CD14-positive monocyte (primary cell): ENCODE measurements at regions not wholly inside any gene's neighbourhood (a gene's known extent, or its start where the extent isn't known, plus 50 kb on each side); places are given as distances from the start of the nearest gene placed in this dataset.

Experiments used
- DNase-seq, 3 donors: peaks; one replicate each; pipeline ENCODE4 v3.0.0-alpha.2; 2011 to 2022
- H2AFZ ChIP-seq: 2 replicates; pipeline ENCODE4 v1.6.0; 2012; ENCODE audit warnings: mild to moderate bottlenecking, low read depth, low read length, inconsistent platforms; ENCODE audit not compliant: insufficient read depth, poor library complexity, severe bottlenecking
- H3K27ac ChIP-seq, 2 donors: 1 replicate in 1 of 2; 2 replicates in 1 of 2; pipeline ENCODE4 v1.5.1; 2012 to 2013; ENCODE audit warnings: low read length in 2 of 2, control low read depth in 1 of 2, inconsistent platforms in 1 of 2, low read depth in 1 of 2, mild to moderate bottlenecking in 1 of 2
- H3K27me3 ChIP-seq, 2 donors: one replicate each; pipeline versions ENCODE4 v1.6.0 to v1.6.1; 2011 to 2013; ENCODE audit warnings: low read length in 2 of 2; ENCODE audit not compliant: control insufficient read depth in 2 of 2, insufficient read depth in 2 of 2
- H3K36me3 ChIP-seq, 2 donors: replicated peaks in 1 of 2; 1 replicate in 1 of 2; 2 replicates in 1 of 2; pipeline versions ENCODE4 v1.5.1 to v1.6.1; 2012 to 2013; ENCODE audit warnings: low read length in 2 of 2, control low read depth in 1 of 2, inconsistent platforms in 1 of 2, mild to moderate bottlenecking in 1 of 2; ENCODE audit not compliant: insufficient read depth in 2 of 2, control insufficient read depth in 1 of 2
- H3K4me1 ChIP-seq, 2 donors: 1 replicate in 1 of 2; 2 replicates in 1 of 2; pipeline versions ENCODE4 v1.5.1 to v1.6.1; 2012 to 2013; ENCODE audit warnings: low read length in 2 of 2, control low read depth in 1 of 2, inconsistent platforms in 1 of 2, mild to moderate bottlenecking in 1 of 2, moderate library complexity in 1 of 2; ENCODE audit not compliant: insufficient read depth in 2 of 2, control insufficient read depth in 1 of 2
- H3K4me2 ChIP-seq: replicated peaks from 2 replicates; pipeline ENCODE3; 2012; ENCODE audit warnings: low read length, moderate library complexity, mild to moderate bottlenecking; ENCODE audit not compliant: poor library complexity, severe bottlenecking; ENCODE audit errors: extremely low read depth
- H3K4me3 ChIP-seq, 3 experiments: fragments of 200-600 bp in 1 of 3; sonication (generic) in 1 of 3; replicated peaks in 1 of 3; 1 replicate in 2 of 3; 2 replicates in 1 of 3; pipeline ENCODE4 v1.5.1; 2011 to 2013; ENCODE audit warnings: low read length in 3 of 3, mild to moderate bottlenecking in 3 of 3, control low read depth in 2 of 3, low read depth in 2 of 3, inconsistent platforms in 1 of 3, moderate library complexity in 1 of 3
- H3K79me2 ChIP-seq: 2 replicates; pipeline ENCODE4 v1.6.0; 2012; ENCODE audit warnings: mild to moderate bottlenecking, control low read depth, inconsistent platforms, low read length, moderate library complexity; ENCODE audit not compliant: insufficient read depth
- H3K9ac ChIP-seq: 2 replicates; pipeline ENCODE4 v1.6.0; 2017; ENCODE audit warnings: low read length, mild to moderate bottlenecking; ENCODE audit not compliant: insufficient read depth, poor library complexity, severe bottlenecking
- H3K9me3 ChIP-seq, 2 donors: replicated peaks in 1 of 2; 1 replicate in 1 of 2; 2 replicates in 1 of 2; pipeline versions ENCODE4 v1.5.1 to v1.6.1; 2012 to 2013; ENCODE audit warnings: low read length in 2 of 2, control low read depth in 1 of 2; ENCODE audit not compliant: control insufficient read depth in 1 of 2, insufficient read depth in 1 of 2
- H4K20me1 ChIP-seq: 2 replicates; pipeline ENCODE4 v1.6.0; 2012; ENCODE audit warnings: mild to moderate bottlenecking, low read length, control low read depth, moderate library complexity; ENCODE audit not compliant: insufficient read depth
- H3K27ac Mint-ChIP-seq, 7 donors: one replicate each; pipeline ENCODE4 v1.8.0; 2020; ENCODE audit warnings: mild to moderate bottlenecking in 7 of 7, mixed read lengths in 7 of 7, moderate library complexity in 6 of 7, inconsistent platforms in 2 of 7
- H3K27me3 Mint-ChIP-seq, 3 donors: one replicate each; pipeline ENCODE4 v1.8.0; 2021 to 2022; ENCODE audit warnings: low read depth in 3 of 3, mild to moderate bottlenecking in 3 of 3, mixed read lengths in 3 of 3, moderate library complexity in 3 of 3, inconsistent platforms in 1 of 3
- H3K36me3 Mint-ChIP-seq, 2 donors: one replicate each; pipeline ENCODE4 v1.8.0; 2020; ENCODE audit warnings: mixed read lengths in 2 of 2, inconsistent platforms in 1 of 2, mild to moderate bottlenecking in 1 of 2
- H3K4me1 Mint-ChIP-seq: one replicate; pipeline ENCODE4 v1.8.0; 2020; ENCODE audit warnings: mild to moderate bottlenecking, mixed read lengths
- H3K4me3 Mint-ChIP-seq, 2 donors: one replicate each; pipeline ENCODE4 v1.8.0; 2020; ENCODE audit warnings: mild to moderate bottlenecking in 2 of 2, mixed read lengths in 2 of 2, moderate library complexity in 1 of 2
- H3K9me3 Mint-ChIP-seq, 7 donors: one replicate each; pipeline ENCODE4 v1.8.0; 2020 to 2022; ENCODE audit warnings: mixed read lengths in 7 of 7, mild to moderate bottlenecking in 6 of 7, moderate library complexity in 6 of 7, inconsistent platforms in 2 of 7
- CTCF ChIP-seq: fragments of 200-600 bp; IDR thresholded peaks from one replicate; pipeline ENCODE4 v1.8.0; 2022; ENCODE audit warnings: antibody characterized with exemption, mild to moderate bottlenecking
- WGBS: methylation state at CpG from one replicate; pipeline ENCODE4 v1.1.5; 2013; ENCODE audit warnings: missing lambda C conversion rate; ENCODE audit not compliant: insufficient coverage; 5-methylcytosine and 5-hydroxymethylcytosine counted together
- intact Hi-C, 2 donors: fragments of 100-400 bp; cut with micrococcal nuclease; formaldehyde crosslinking; loops; one replicate each; pipeline versions ENCODE4 v1.15.0 to v1.15.1; 2023

GRCh38 chr4:77310931-77311330, 153.9 kb downstream of the CCNG2 start:
- WGBS, result 86% methylated on average over 2 of the region's 3 CpGs
- no peaks in the 10 kb centered on the region for H3K4me1 Mint-ChIP-seq
- no peak for TF ChIP-seq CTCF

GRCh38 chr4:77314697-77315096, 157.7 kb downstream of the CCNG2 start:
- H3K27ac ChIP-seq, result no peak overlapping the region
- Mint-ChIP-seq H3K27me3 (peaks cover 0 to 8% (median 0%) of the 10 kb centered on the region in 3 donors), H3K36me3 (no peaks in the 10 kb centered on the region), H3K4me3 (no peak overlapping the region), H3K9me3 (peaks cover 8 to 16% (median 12%) of the 10 kb centered on the region in 7 donors), H3K27ac (no peak overlapping the region), H3K4me1 (no peaks in the 10 kb centered on the region)
- H3K9ac ChIP-seq, result no peak overlapping the region
- no peak overlapping the region for H3K4me3 ChIP-seq
- H3K4me1 ChIP-seq, result no peaks in the 10 kb centered on the region
- H3K27me3 ChIP-seq, result no peaks in the 10 kb centered on the region
- WGBS, result 89% methylated on average over 4 of the region's 4 CpGs
- intact Hi-C loops, result no loop called here
- no peak overlapping the region for H3K4me2 ChIP-seq
- H3K79me2 ChIP-seq, result no peaks in the 10 kb centered on the region
- no peaks in the 10 kb centered on the region for H3K36me3 ChIP-seq
- no peaks in the 10 kb centered on the region for H4K20me1 ChIP-seq
- TF ChIP-seq CTCF, result no peak
- DNase-seq, result no peak
- H2AFZ ChIP-seq, result no peak overlapping the region
- peaks cover 7 to 8% of the 10 kb centered on the region in 2 donors for H3K9me3 ChIP-seq

More at GRCh38 chr4:77310931-77311330, 153.9 kb downstream of the CCNG2 start:
- no peak overlapping the region for H3K4me3 Mint-ChIP-seq
- Histone ChIP-seq H3K36me3 (no peaks in the 10 kb centered on the region), H3K4me3 (no peak overlapping the region), H3K4me1 (no peaks in the 10 kb centered on the region), H3K79me2 (no peaks in the 10 kb centered on the region), H3K27ac (no peak overlapping the region), H3K9me3 (no peaks in the 10 kb centered on the region), H3K9ac (no peak overlapping the region), H3K27me3 (no peaks in the 10 kb centered on the region), H2AFZ (no peak overlapping the region), H4K20me1 (no peaks in the 10 kb centered on the region), H3K4me2 (no peak overlapping the region)
- H3K27me3 Mint-ChIP-seq, result peaks cover 0 to 4% (median 0%) of the 10 kb centered on the region in 3 donors
- DNase-seq, result no peak
- intact Hi-C loops, result no loop called here
- H3K36me3 Mint-ChIP-seq, result no peaks in the 10 kb centered on the region
- no peak overlapping the region for H3K27ac Mint-ChIP-seq
- peaks cover 0 to 3% (median 0%) of the 10 kb centered on the region in 7 donors for H3K9me3 Mint-ChIP-seq
